ENCODE measurements at regions not wholly inside any gene's neighbourhood (a gene's known extent, or its start where the extent isn't known, plus 50 kb on each side); places are given as distances from the start of the nearest gene placed in this dataset.
A peak's percentile ranks its signal among the peaks of the same experiment; 100 is the strongest.

- Histone ChIP-seq H2AFZ (ENCODE audit: low read depth, low read length, severe bottlenecking) (no peak overlapping the region), H3K79me2 (ENCODE audit: insufficient read depth, low read length) (no peaks in the 10 kb centered on the region), H3K9me3 (ENCODE audit: insufficient read depth, low read length) (no peaks in the 10 kb centered on the region), H3K4me3 (ENCODE audit: insufficient read depth, low read length, poor library complexity, severe bottlenecking) (no peak overlapping the region), H3K27ac (ENCODE audit: low read depth, low read length) (no peak overlapping the region), H3K4me2 (ENCODE audit: low read depth, low read length, poor library complexity, severe bottlenecking) (no peak overlapping the region), H3K36me3 (ENCODE audit: low read length) (no peaks in the 10 kb centered on the region), H3K9ac (ENCODE audit: low read length) (no peak overlapping the region), H4K20me1 (ENCODE audit: low read depth, low read length) (no peaks in the 10 kb centered on the region), H3K27me3 (ENCODE audit: low read length) (no peaks in the 10 kb centered on the region), H3F3A (ENCODE audit: insufficient read depth) (no peaks in the 10 kb centered on the region), H3K9me2 (replicated peaks; ENCODE audit: insufficient read depth, low read length) (no peaks in the 10 kb centered on the region)
- TF ChIP-seq EZH2phosphoT487 (conservative IDR thresholded peaks at IDR 0.05; ENCODE audit: low read length) (no peak), CTCF (IDR thresholded peaks at IDR 0.05; ENCODE audit: insufficient read depth, low read length, poor library complexity, severe bottlenecking) (no peak)
Observed at GRCh38 chr2:53424902-53425301, 342.7 kb upstream of the CHAC2 start.

DNA sequence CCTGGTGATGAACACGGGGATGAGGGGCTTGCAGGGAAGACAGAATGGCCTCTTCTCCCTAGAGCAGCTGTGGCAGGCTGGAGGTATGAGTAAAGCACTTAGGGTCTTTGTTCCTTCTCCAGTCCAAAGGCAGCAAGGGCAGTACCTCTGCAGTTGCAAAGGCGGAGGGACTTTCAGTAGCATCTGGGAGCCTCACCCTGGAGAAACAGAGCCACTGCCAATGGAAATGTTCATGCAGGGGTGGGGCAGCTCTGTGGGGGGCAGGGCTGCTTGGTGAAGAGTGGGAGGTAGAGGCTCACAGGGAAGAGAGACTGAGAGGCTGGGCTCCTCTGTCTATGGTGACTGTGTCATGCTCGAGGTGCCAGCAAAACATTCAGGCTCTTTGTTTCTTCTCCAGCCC is 344.1 kb upstream of the CHAC2 start:
- Histone ChIP-seq H3K9ac (ENCODE audit: low read length) (no peak overlapping the region), H3K79me2 (ENCODE audit: insufficient read depth, low read length) (no peaks in the 10 kb centered on the region), H3K27me3 (ENCODE audit: low read length) (no peaks in the 10 kb centered on the region), H3K9me3 (ENCODE audit: insufficient read depth, low read length) (no peaks in the 10 kb centered on the region), H3K9me2 (replicated peaks; ENCODE audit: insufficient read depth, low read length) (no peaks in the 10 kb centered on the region), H3K4me2 (ENCODE audit: low read depth, low read length, poor library complexity, severe bottlenecking) (no peak overlapping the region), H4K20me1 (ENCODE audit: low read depth, low read length) (no peaks in the 10 kb centered on the region), H3K36me3 (ENCODE audit: low read length) (no peaks in the 10 kb centered on the region), H2AFZ (ENCODE audit: low read depth, low read length, severe bottlenecking) (no peak overlapping the region), H3K4me3 (ENCODE audit: insufficient read depth, low read length, poor library complexity, severe bottlenecking) (no peak overlapping the region), H3K27ac (ENCODE audit: low read depth, low read length) (no peak overlapping the region), H3F3A (ENCODE audit: insufficient read depth) (no peaks in the 10 kb centered on the region)
- TF ChIP-seq EZH2phosphoT487 (conservative IDR thresholded peaks at IDR 0.05; ENCODE audit: low read length), result no peak

DNA sequence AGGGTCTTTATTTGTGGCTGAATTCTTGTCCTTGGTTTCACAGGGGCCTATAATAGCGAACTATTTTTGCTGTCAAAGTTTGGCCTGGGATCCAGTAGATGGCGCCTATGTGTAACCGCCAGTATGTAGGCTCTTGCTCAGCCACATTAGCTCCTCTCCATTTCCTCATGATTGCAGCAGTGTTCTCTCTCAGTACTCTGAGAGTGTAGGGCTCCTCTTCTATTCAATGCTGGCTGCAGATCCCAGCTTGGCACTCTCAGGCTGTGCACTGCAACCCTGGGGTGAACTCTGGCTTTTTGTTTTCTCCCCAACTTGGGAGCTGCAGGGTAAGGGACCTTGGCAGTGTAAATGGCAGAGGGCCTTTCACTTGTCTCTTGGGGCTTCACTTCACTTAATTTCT is 344.6 kb upstream of the CHAC2 start:
- H2AFZ ChIP-seq (ENCODE audit: low read depth, low read length, severe bottlenecking), result peak overlapping the region; percentile 25
- no peaks in the 10 kb centered on the region for H4K20me1 ChIP-seq (ENCODE audit: low read depth, low read length)
- H3K9me3 ChIP-seq (ENCODE audit: insufficient read depth, low read length), result no peaks in the 10 kb centered on the region
- H3K79me2 ChIP-seq (ENCODE audit: insufficient read depth, low read length), result no peaks in the 10 kb centered on the region
- no peaks in the 10 kb centered on the region for H3K9me2 ChIP-seq (replicated peaks; ENCODE audit: insufficient read depth, low read length)
- TF ChIP-seq CTCF (IDR thresholded peaks at IDR 0.05; ENCODE audit: insufficient read depth, low read length, poor library complexity, severe bottlenecking) (peak; percentile 67), EZH2phosphoT487 (conservative IDR thresholded peaks at IDR 0.05; ENCODE audit: low read length) (no peak)
- H3K36me3 ChIP-seq (ENCODE audit: low read length), result no peaks in the 10 kb centered on the region
- H3K27ac ChIP-seq (ENCODE audit: low read depth, low read length), result no peak overlapping the region
- no peak overlapping the region for H3K4me3 ChIP-seq (ENCODE audit: insufficient read depth, low read length, poor library complexity, severe bottlenecking)
- no peak overlapping the region for H3K9ac ChIP-seq (ENCODE audit: low read length)
- no peaks in the 10 kb centered on the region for H3K27me3 ChIP-seq (ENCODE audit: low read length)
- H3K4me2 ChIP-seq (ENCODE audit: low read depth, low read length, poor library complexity, severe bottlenecking), result no peak overlapping the region
- H3F3A ChIP-seq (ENCODE audit: insufficient read depth), result no peaks in the 10 kb centered on the region

GRCh38 chr2:53417385-53417784 is 350.2 kb upstream of the CHAC2 start:
- Histone ChIP-seq H3K4me3 (ENCODE audit: insufficient read depth, low read length, poor library complexity, severe bottlenecking) (no peak overlapping the region), H3K27me3 (ENCODE audit: low read length) (no peaks in the 10 kb centered on the region), H3K36me3 (ENCODE audit: low read length) (no peaks in the 10 kb centered on the region), H3K27ac (ENCODE audit: low read depth, low read length) (no peak overlapping the region), H2AFZ (ENCODE audit: low read depth, low read length, severe bottlenecking) (no peak overlapping the region), H3K9ac (ENCODE audit: low read length) (no peak overlapping the region), H4K20me1 (ENCODE audit: low read depth, low read length) (no peaks in the 10 kb centered on the region), H3K4me2 (ENCODE audit: low read depth, low read length, poor library complexity, severe bottlenecking) (no peak overlapping the region), H3K9me2 (replicated peaks; ENCODE audit: insufficient read depth, low read length) (no peaks in the 10 kb centered on the region), H3K9me3 (ENCODE audit: insufficient read depth, low read length) (0 out of 2 replicates have a peak, but pooled peaks cover 4% of the 10 kb centered on the region), H3F3A (ENCODE audit: insufficient read depth) (no peaks in the 10 kb centered on the region), H3K79me2 (ENCODE audit: insufficient read depth, low read length) (no peaks in the 10 kb centered on the region)
- TF ChIP-seq EZH2phosphoT487 (conservative IDR thresholded peaks at IDR 0.05; ENCODE audit: low read length), result no peak
- TF ChIP-seq CTCF (IDR thresholded peaks at IDR 0.05; ENCODE audit: insufficient read depth, low read length, poor library complexity, severe bottlenecking), result no peak

All from SU-DHL-6 (cell line).